GM19452 (cell line): ENCODE measurements at regions not wholly inside any gene's neighbourhood (a gene's known extent, or its start where the extent isn't known, plus 50 kb on each side); places are given as distances from the start of the nearest gene placed in this dataset.
"Not testable (repeated sequence)": the region's sequence is repeated elsewhere in the genome, so short reads cannot be mapped to it uniquely, and the experiment has no call there.

Experiments used
- ATAC-seq: cut with Tn5 transposase; IDR thresholded peaks from one replicate; pipeline ENCODE4 v1.9.1; 2021; ENCODE audit not compliant: unreplicated experiment

DNA sequence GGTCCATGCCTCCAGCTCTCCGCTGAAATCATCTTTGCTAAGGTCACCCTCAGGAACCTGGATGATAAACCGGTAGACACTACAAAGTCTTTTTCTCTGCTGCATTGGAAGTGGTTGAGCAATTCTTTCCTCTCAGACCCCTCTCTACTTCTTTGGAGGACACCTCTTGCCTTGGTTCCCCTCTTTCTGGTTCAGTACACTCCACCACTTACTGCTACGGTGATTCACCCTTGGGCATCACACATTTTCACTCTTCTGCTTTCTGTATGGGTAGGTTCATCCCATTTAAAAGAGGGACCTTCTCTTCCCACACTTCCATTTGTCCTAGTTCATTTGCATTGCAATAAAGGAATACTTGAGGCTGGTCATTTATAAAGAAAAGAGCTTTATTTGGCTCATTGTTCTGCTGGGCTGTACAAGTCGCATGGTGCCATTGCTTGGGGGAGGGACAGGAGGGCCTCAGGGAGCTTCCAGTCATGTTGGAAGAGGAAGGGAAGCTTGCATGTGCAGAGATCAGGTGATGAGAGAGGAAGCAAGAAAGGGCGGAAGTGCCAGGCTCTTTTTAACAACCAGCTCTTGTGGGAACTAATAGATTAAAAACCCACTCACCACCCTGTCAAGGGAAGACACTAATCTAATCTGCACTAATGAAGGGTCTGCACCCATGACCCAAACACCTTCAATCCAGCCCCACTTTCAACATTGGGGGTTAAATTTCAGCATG, 149.7 kb upstream of the TMEM170B start:
- no peak for ATAC-seq

DNA sequence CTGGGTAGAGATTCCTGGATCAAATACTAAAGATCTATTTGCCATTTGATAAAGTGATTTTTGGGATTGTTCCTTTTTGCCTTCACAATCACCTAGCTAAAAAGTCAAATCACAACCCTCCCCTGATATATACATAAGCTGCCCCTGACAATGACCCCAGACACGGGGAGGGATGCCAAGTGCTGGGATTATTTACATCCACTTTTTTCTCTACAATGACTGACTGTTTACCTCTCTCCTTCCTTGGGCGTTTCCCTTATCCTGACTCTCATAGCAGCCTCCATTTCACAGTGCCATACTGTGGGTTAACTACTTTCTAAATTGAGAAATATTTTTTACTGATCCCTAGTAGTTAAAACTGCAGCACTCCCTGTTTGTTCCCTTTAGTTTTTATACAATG, 150.8 kb upstream of the TMEM170B start:
- ATAC-seq = no peak

- ATAC-seq = peak; percentile 62
Observed at GRCh38 chr6:11386323-11386722, 151.2 kb upstream of the TMEM170B start.

DNA sequence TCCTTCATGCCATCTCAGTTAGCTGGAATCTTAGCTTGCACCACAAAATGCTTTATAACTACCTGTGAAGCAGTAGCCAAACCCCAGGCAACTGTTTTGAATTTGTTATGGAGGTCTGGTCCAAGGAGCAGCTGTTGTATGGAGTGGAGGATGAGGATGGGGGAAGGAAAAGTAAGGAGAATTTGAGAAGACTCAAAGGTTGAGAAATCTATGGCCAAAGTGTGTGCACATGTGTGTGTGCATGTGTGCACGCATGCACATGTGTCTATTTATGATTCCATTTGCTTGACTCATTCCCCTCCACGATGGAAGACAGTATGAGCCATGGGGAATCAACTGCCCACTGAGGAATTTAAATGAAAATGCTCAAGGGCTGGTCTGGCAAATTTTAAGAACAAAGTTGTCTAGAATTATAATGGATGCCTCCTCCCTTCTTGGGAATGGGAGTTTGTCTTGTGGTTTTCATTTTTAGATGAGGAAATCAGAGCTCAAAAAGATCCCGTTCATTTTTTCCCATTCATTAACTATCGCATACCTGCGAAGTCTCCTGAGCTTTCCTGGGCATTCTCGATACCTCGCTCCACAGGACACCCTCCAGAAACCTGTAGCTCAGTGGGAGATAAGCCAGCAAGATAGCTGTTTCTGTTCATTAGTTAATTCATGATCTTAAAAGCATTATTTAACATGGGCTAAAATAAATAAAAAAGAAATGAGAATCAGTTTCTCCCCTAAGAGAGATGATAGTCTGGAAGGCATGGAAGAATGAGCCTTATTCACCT, 152.3 kb upstream of the NEDD9 start:
- no peak for ATAC-seq

DNA sequence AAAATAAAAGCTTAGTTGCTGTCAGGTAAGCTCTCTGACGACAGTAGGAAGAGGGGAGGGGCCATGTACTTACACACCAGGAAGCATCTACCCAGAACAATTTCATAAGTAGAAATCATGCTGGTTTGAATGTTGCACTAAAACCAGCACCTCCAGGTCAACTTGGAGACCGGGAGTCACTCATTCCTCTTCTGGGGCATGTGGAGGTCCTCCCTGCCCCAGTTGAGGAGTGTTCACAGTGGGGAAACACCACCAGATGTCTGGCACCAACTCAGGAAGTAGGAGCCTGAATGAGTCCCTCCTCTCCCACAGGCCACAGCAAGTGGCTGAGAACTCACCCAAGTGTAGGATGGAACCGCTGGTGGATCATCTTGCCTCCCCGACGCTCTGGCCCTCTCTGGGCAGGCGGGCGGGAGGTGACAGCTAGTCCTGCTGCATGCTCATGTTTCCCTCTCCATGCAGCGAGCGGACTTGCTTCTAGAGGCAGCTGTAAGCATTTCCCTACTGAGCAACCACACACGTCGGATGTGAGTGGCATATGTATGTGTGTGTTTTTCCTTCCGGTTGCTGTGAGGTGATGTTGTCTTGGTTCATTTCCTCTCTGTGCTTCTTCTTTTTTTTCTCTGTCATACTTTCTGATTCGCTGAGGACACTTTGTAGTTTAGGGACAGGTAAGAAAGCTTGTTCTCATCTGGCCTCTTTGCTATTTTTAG, 149.5 kb upstream of the NEDD9 start:
- ATAC-seq = peak; percentile 86

- no peak for ATAC-seq
Observed at GRCh38 chr6:11380969-11381744, 148.7 kb upstream of the NEDD9 start.

DNA sequence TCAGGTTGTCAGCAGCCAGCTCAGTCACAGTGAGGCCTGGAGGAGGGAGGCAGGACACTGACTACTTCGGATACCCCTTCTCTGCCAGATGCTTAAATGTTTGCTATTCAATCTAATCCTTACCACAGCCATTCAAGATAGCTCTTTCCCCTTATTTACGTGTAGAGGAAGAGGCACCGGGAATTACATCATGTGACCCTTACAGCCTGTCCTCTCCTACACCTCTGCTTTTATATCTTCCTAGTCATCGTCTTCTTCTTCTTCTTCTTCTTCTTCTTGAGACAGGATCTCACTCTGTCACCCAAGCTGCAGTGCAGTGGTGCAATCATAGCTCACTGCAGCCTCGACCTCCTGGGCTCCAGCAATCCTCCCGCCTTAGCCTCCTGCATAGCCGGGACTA, 148.1 kb upstream of the NEDD9 start:
- no peak for ATAC-seq

DNA sequence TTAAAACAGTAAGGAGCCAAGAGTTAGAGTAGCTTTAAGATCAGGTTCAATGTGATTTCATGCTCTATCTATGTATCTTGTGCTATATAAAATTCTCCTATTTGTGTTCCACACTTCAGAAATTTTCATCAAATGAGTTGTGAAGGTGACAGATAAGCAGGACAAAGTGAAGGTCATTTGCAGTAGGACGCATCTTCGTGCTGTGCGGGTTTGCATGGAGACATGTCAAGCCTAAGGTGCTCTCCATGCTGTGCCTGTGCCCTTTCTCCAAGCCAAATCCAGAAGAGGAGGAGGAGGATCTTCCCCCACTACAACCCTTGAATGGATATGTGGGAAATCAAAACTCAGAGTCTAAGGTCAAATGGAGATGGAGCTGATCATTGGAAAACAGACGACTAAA, 147.3 kb upstream of the NEDD9 start:
- no peak for ATAC-seq

- no peak for ATAC-seq
Observed at GRCh38 chr6:11378639-11379038, 146.2 kb upstream of the NEDD9 start.

DNA sequence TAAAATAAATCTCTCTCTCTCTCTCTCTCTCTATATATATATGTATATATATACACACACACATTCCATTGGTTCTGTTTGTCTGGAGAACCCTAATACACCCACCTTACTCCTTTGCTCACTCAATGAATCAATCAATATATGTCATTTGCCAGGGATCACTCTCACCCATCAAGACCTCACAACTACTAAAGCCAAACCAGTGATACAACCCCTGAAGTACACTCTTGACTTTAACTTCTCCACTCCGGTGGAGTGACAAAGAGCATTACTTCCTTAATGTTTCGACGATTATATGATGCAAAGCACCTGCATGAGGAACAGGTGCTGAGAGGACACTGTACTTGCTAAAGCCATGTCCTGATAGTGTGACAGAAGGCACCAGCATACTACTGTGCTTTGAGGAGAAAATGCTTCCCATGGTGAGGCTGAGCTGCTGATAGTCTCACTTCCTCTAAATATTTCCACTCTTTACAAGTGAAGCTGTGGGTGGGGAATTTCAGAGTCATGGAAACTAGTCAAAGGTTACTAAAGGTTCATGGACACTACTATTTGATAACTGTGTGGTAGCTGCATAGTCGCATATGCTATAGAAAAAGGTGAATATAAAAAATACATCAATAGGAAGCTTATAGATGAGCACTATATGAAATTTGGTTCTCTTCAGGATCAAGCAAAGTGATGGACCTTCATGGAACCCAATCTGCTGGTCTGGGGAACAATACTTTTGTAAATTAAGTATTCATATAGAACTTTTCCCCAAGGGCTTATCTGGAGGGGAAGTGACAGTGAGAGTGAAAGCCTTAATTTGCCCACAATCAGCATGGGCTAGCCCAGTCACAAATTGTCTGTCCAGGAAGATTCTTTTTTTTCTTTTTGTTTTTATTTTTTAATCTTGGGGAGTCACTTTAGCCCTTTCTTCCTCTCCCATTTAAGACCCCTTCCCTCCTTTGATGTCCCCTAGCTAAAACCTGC, 141.9 kb upstream of the NEDD9 start:
- ATAC-seq = peak; percentile 91

GRCh38 chr6:11373208-11373607, 140.7 kb upstream of the NEDD9 start:
- ATAC-seq = no peak

GRCh38 chr6:11372186-11372790, 139.8 kb upstream of the NEDD9 start:
- not testable (repeated sequence) for ATAC-seq

DNA sequence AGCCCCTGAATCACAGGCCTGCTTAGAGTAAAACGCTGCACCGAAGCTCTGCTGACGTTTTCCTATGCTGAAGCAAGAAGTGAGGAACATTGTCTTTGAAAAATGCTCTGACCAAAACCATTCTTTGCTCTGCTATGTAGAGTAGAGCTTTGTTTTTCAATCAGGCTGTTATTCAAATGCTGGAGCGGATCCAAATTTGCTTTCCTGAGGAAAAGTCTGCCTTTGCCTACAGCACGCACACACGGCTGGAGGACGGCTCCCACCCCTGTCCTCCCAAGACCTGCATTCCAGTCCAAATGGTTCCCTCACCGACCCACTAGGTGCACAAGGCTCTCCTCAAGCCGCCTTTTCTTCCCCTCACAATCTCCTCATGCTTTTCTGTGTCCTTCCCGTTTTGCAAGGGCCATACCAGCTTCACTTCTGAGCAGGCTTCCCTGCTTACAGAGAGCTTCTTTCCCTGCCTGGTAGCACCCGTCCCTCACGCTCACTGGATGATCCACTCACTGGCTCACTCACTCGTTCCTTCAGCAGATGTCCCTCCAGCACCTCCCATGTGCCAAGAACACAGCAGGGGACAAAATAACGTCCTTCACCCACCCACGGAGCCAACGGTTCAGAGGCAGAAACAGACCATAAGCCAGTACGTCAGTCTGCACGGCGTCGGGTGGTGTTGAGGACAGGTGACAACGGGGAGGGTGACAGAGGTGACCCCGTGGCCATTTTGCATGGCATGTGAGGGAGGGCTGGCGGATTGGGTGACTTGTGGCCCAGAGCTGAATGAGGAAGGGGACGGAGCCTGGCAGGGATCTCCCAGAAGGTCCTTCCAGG, 137.9 kb upstream of the NEDD9 start:
- no peak for ATAC-seq

DNA sequence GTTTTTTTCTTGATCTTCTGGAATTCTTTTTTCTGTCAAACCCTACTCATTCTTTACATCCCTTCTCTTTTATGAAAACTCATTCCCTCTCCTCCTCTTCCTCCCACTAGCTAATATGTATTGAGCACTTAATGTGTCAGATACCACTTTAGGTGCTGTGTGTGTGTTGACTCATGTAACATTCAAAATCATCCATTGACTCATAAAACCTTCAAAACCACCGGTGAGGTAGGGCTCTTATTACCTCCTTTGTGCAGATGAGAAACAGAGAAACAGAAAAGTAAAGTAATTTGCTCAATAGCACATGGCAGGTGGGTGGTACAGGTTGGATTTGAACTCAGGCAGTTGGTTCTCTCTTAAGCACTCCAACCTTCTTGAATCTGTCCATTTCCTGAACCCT, 136.3 kb upstream of the NEDD9 start:
- ATAC-seq = no peak

- ATAC-seq = no peak
Observed at GRCh38 chr6:11368264-11368663, 135.8 kb upstream of the NEDD9 start.

DNA sequence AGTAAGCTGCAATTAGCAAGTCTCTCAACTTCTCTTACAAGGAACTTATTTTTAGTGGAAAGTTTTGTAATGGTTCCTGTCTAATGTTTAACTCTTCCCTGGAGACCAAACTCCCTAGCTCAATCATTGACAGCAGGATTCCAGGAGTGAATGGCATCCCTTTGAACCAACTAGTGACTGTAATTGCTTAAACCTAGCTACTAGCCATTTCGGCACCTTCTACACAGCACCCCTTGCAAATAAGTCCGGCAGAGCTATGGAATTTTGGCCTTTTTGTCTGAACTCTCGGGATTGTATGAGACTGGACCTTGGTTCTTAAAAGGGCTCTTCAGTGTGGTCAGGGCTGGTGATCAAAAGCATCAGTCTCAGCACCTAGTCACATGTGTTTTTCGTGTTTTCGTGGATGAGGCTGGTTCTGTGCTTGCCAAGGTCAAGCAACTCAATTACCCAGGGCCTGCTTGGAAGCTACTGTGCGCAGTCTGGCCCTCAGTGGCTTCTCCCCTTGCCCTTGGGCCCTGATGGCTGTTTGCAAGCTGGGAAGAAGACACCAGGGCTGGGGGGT, 135.3 kb upstream of the NEDD9 start:
- no peak for ATAC-seq

GRCh38 chr6:11366934-11367637, 134.6 kb upstream of the NEDD9 start:
- no peak for ATAC-seq
